ENCODE measurements at regions not wholly inside any gene's neighbourhood (a gene's known extent, or its start where the extent isn't known, plus 50 kb on each side); places are given as distances from the start of the nearest gene placed in this dataset.
"Not testable (repeated sequence)": the region's sequence is repeated elsewhere in the genome, so short reads cannot be mapped to it uniquely, and the experiment has no call there.

- DNase-seq (ENCODE audit: low spot score): no peak
- FAIRE-seq: no peak
Observed at GRCh38 chr5:152056931-152057330, 132.3 kb upstream of the GLRA1 start.

GRCh38 chr5:152052470-152052869 lies 127.8 kb upstream of the GLRA1 start:
- no peak for DNase-seq (ENCODE audit: low spot score)
- FAIRE-seq: no peak

GRCh38 chr5:152051499-152052454 lies 127.1 kb upstream of the GLRA1 start:
- no peak for DNase-seq (ENCODE audit: low spot score)
- no peak for FAIRE-seq

GRCh38 chr5:152046361-152046760 lies 121.7 kb upstream of the GLRA1 start:
- DNase-seq (ENCODE audit: low spot score) (no peak), FAIRE-seq (no peak)

- DNase-seq (ENCODE audit: low spot score); FAIRE-seq: not testable (repeated sequence)
Observed at GRCh38 chr5:152038856-152039255, 114.2 kb upstream of the GLRA1 start.

GRCh38 chr5:152026328-152027024 lies 101.8 kb upstream of the GLRA1 start:
- FAIRE-seq; DNase-seq (ENCODE audit: low spot score): not testable (repeated sequence)

- DNase-seq (ENCODE audit: low spot score) (no peak), FAIRE-seq (no peak)
Observed at GRCh38 chr5:152016421-152016820, 91.8 kb upstream of the GLRA1 start.

GRCh38 chr5:152007653-152008335 lies 83.1 kb upstream of the GLRA1 start:
- FAIRE-seq: no peak
- DNase-seq (ENCODE audit: low spot score): no peak

- FAIRE-seq: no peak
- no peak for DNase-seq (ENCODE audit: low spot score)
Observed at GRCh38 chr5:152004095-152004494, 79.4 kb upstream of the GLRA1 start.
